Heart left ventricle (tissue), 16 donors: ENCODE measurements at regions not wholly inside any gene's neighbourhood (a gene's known extent, or its start where the extent isn't known, plus 50 kb on each side); places are given as distances from the start of the nearest gene placed in this dataset.

ENCODE experiments used
- ATAC-seq, 4 donors: fragments of 200-7000 bp; cut with Tn5 transposase; one replicate each; pipeline ENCODE4 v1.9.1; 2020 to 2022; ENCODE audit warnings: moderate library complexity in 4 of 4, mild to moderate bottlenecking in 3 of 4, moderate number of reproducible peaks in 1 of 4
- DNase-seq, 5 donors: peaks; one replicate each; pipeline ENCODE4 v3.0.0-alpha.2; 2020
- H3K27ac ChIP-seq, 12 donors: fragments of 200-600 bp; sonication (generic) in 4 of 12; one replicate each; pipeline versions ENCODE4 v1.5.0 to v1.8.0; 2016 to 2022; ENCODE audit warnings: mild to moderate bottlenecking in 2 of 12
- H3K27me3 ChIP-seq, 9 donors: fragments of 200-600 bp; sonication (generic) in 2 of 9; one replicate each; pipeline versions ENCODE4 v1.5.1 to v1.8.0; 2016 to 2022; ENCODE audit warnings: mild to moderate bottlenecking in 3 of 9
- H3K36me3 ChIP-seq, 9 donors: fragments of 200-600 bp; sonication (generic) in 2 of 9; one replicate each; pipeline versions ENCODE4 v1.5.0 to v1.8.0; 2018 to 2022; ENCODE audit warnings: mild to moderate bottlenecking in 2 of 9
- H3K4me1 ChIP-seq, 12 donors: fragments of 200-600 bp; sonication (generic) in 4 of 12; one replicate each; pipeline versions ENCODE4 v1.5.0 to v1.8.0; 2016 to 2022; ENCODE audit warnings: mild to moderate bottlenecking in 3 of 12
- H3K4me3 ChIP-seq, 12 donors: fragments of 200-600 bp; sonication (generic) in 4 of 12; one replicate each; pipeline versions ENCODE4 v1.5.0 to v1.8.0; 2017 to 2022; ENCODE audit warnings: mild to moderate bottlenecking in 9 of 12, moderate library complexity in 4 of 12
- H3K9me3 ChIP-seq, 12 donors: fragments of 200-600 bp; sonication (generic) in 4 of 12; one replicate each; pipeline versions ENCODE4 v1.5.0 to v1.8.0; 2016 to 2022; ENCODE audit warnings: mild to moderate bottlenecking in 1 of 12
- CTCF ChIP-seq, 12 donors: fragments of 200-600 bp; sonication (generic) in 4 of 12; IDR thresholded peaks; one replicate each; pipeline versions ENCODE4 v1.5.0 to v1.8.0; 2018 to 2022; ENCODE audit warnings: antibody characterized with exemption in 12 of 12, mild to moderate bottlenecking in 5 of 12
- POLR2A ChIP-seq, 2 donors: fragments of 450-650 bp; IDR thresholded peaks; one replicate each; pipeline ENCODE4 v1.6.1; 2017; ENCODE audit warnings: antibody characterized with exemption in 2 of 2, mild to moderate bottlenecking in 2 of 2, moderate library complexity in 2 of 2
- WGBS, 4 donors: extraction: QIAGEN DNeasy Blood & Tissue Kit in 2 of 4; methylation state at CpG; one replicate each; pipeline versions ENCODE4 v1.1.5 to v1.1.7; 2013 to 2018; 5-methylcytosine and 5-hydroxymethylcytosine counted together
- intact Hi-C, 10 donors: fragments of 100-400 bp; cut with DNase I; formaldehyde crosslinking; loops; one replicate each; pipeline versions ENCODE4 v1.11.1 to v1.14.2; 2022
- donor health status: ischemic (EF 13 %, LVEDD 7.1; RV severe dilation, severe dysfunction).
- donor health status: healthy with polysubstance abuse.
- donor health status: DM: no; HTN: yes; CAD: no.
- donor health status: DM: no; HTN: no; CAD: no.
- donor health status: ischemic (EF 25% LVEDD 6.9; RV normal size, moderate dysfunction).
- donor health status: ischemic (EF 25% LVEDD 5.7; RV mildly dilated, moderate dysfunction).
- donor health status: healthy.
- donor health status: DM: yes; HTN: yes; CAD: no.
- donor health status: ischemic (EF 35%, LVEDD 5.7; RV mildly dilated, moderate dysfunction).
- donor health status: nonischemic (EF 11% LVEDD 7.7; RV severe dilation, severe dysfunction).
- donor health status: DM: yes; HTN: yes; CAD: no.
- donor health status: PGD.
- donor health status: ischemic (EF 29% LVEDD 5.4; RV normal size, mild dysfunction).
- donor health status: nonischemic (EF 23%, LVEDD 6.1; RV moderate dilation, normal function).

- H3K36me3 ChIP-seq = no peaks in the 10 kb centered on the region
- WGBS, 4 donors = 56 to 69% (median 63%) methylated on average over 8 of the region's 8 CpGs
- H3K4me1 ChIP-seq = peaks cover 0 to 8% (median 0%) of the 10 kb centered on the region in 12 donors
- H3K4me3 ChIP-seq = no peak overlapping the region
- intact Hi-C loops = loop anchor here in 1 of 10 donors (5.0 kb wide), 1 partner anchor 50 kb away; the partner anchor contains the start of gene CELF2
- peak in 2 of 5 donors; percentile 32 to 60 for DNase-seq
- TF ChIP-seq CTCF (IDR thresholded peaks at IDR 0.05) (no peak), POLR2A (IDR thresholded peaks at IDR 0.05) (no peak)
- H3K27me3 ChIP-seq = no peaks in the 10 kb centered on the region
- no peak overlapping the region for H3K27ac ChIP-seq
- ATAC-seq = peak in 1 of 4 donors; percentile 29
- H3K9me3 ChIP-seq = no peaks in the 10 kb centered on the region
Observed at GRCh38 chr10:10967581-10968256, 50.0 kb upstream of the CELF2 start.
